ENCODE measurements at regions not wholly inside any gene's neighbourhood (a gene's known extent, or its start where the extent isn't known, plus 50 kb on each side); places are given as distances from the start of the nearest gene placed in this dataset.
"Not testable (repeated sequence)": the region's sequence is repeated elsewhere in the genome, so short reads cannot be mapped to it uniquely, and the experiment has no call there.

GRCh38 chr16:54985156-54985555, 54.5 kb downstream of the IRX5 start:
- DNase-seq, result no peak

- no peak for DNase-seq
Observed at GRCh38 chr16:54985668-54986067, 55.0 kb downstream of the IRX5 start.

- DNase-seq, result no peak
Observed at GRCh38 chr16:54986409-54986808, 55.7 kb downstream of the IRX5 start.

- no peak for DNase-seq
Observed at GRCh38 chr16:54987081-54987480, 56.4 kb downstream of the IRX5 start.

- DNase-seq, result no peak
Observed at GRCh38 chr16:54991525-54991924, 60.9 kb downstream of the IRX5 start.

GRCh38 chr16:54991946-54992345, 61.3 kb downstream of the IRX5 start:
- not testable (repeated sequence) for DNase-seq

GRCh38 chr16:54993106-54993895, 62.6 kb downstream of the IRX5 start:
- DNase-seq, result no peak

- DNase-seq, result no peak
Observed at GRCh38 chr16:54996186-54996585, 65.5 kb downstream of the IRX5 start.

- no peak for DNase-seq
Observed at GRCh38 chr16:54998834-54999233, 68.2 kb downstream of the IRX5 start.

GRCh38 chr16:54999481-54999880, 68.8 kb downstream of the IRX5 start:
- DNase-seq, result no peak

- DNase-seq, result peak; percentile 20
Observed at GRCh38 chr16:55000595-55000994, 69.9 kb downstream of the IRX5 start.

GRCh38 chr16:55001931-55002330, 71.3 kb downstream of the IRX5 start:
- no peak for DNase-seq

- DNase-seq, result no peak
Observed at GRCh38 chr16:55002419-55002818, 71.8 kb downstream of the IRX5 start.

- no peak for DNase-seq
Observed at GRCh38 chr16:55003306-55003705, 72.6 kb downstream of the IRX5 start.

- DNase-seq, result no peak
Observed at GRCh38 chr16:55003916-55004315, 73.3 kb downstream of the IRX5 start.

GRCh38 chr16:55007504-55007903, 76.8 kb downstream of the IRX5 start:
- no peak for DNase-seq

- no peak for DNase-seq
Observed at GRCh38 chr16:55008836-55009510, 78.3 kb downstream of the IRX5 start.

- DNase-seq, result no peak
Observed at GRCh38 chr16:55009581-55009980, 78.9 kb downstream of the IRX5 start.

GRCh38 chr16:55010492-55011160, 80.0 kb downstream of the IRX5 start:
- no peak for DNase-seq

- DNase-seq, result no peak
Observed at GRCh38 chr16:55012362-55012761, 81.7 kb downstream of the IRX5 start.

GRCh38 chr16:55012793-55013192, 82.1 kb downstream of the IRX5 start:
- no peak for DNase-seq

- no peak for DNase-seq
Observed at GRCh38 chr16:55014022-55014421, 83.4 kb downstream of the IRX5 start.

GRCh38 chr16:55015181-55015913, 84.7 kb downstream of the IRX5 start:
- DNase-seq, result no peak
